MV-4-11 (cell line): ENCODE measurements at regions not wholly inside any gene's neighbourhood (a gene's known extent, or its start where the extent isn't known, plus 50 kb on each side); places are given as distances from the start of the nearest gene placed in this dataset.

ENCODE experiments used
- DNase-seq: peaks from one replicate; lab custom pipeline; 2025; lab: John Stamatoyannopoulos, UW

DNA sequence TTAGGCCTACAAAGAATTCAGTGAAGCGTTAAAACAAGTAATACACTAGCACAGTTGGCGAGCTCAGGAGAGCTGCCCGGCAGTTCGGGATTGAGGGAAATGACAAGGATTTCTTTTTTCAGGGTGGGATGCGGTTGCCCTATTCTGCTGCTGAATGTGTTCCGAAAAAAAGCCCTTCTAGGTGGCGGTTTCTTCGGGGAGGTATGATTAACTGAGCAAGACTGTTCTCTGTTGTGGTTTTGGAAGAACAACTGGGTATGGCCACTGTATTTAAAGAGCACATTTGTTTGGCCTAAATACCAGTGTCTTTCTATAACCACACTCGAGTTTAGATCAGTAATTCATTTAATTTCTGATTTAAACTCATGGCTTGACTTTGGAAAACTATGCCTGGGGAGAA lies 459.7 kb upstream of the FAT1 start:
- no peak for DNase-seq

DNA sequence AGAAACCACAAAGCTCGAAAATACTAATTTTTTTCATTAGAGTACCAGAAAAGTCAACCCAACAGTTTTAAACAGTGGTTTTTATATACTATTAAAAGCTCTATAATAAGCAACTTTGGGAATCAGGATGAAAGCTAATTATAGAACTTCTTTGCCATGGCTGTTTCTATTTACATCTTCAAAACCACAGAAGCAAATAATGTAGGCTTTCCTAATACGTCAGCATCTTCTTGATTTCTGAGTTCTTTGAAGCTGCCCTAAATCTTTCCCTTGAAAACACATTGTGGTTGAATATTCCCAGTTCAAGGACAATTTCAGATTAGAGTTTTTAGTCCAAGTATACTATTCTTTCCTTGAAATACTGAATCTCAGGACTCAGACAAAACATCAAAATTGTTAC lies 460.2 kb upstream of the FAT1 start:
- DNase-seq, result no peak

DNA sequence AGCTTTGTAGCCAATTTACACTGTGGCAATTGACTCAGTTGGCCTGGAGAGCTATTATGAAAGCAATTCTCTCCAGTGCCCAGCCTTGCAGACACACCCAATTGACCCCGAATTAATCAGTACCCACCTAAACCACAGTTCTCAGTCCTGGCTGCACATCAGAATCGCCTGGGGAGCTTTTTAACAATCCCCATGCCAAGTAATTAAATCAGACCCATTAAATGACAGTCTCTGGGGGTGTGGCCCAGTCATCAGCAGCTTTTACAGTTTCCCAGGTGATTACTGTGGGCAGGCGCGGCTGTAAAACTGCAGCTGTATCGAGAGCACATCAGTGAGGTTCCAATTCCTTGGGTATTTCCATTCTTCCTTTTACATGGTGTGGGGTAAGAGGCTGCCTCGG lies 460.9 kb upstream of the FAT1 start:
- DNase-seq, result no peak

DNA sequence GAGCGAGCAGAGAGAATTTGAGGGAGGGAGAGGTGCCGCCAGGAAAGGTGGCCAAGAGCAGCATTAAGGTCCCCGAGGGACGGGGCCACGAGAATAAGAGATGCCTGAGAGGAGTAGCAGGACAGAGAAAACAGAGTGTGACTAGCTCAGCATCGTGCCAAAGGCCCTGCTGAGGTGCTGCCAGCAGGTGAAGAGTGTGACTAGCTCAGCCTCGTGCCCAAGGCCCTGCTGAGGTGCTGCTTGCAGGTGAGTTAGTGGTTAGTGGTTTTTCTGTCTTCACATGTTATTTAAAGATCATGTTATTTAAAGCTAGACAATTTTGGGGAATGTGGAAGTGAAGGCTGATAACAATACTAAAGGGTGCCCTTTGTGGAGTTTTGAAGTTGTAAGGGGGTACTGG lies 464.5 kb upstream of the FAT1 start:
- DNase-seq, result no peak

DNA sequence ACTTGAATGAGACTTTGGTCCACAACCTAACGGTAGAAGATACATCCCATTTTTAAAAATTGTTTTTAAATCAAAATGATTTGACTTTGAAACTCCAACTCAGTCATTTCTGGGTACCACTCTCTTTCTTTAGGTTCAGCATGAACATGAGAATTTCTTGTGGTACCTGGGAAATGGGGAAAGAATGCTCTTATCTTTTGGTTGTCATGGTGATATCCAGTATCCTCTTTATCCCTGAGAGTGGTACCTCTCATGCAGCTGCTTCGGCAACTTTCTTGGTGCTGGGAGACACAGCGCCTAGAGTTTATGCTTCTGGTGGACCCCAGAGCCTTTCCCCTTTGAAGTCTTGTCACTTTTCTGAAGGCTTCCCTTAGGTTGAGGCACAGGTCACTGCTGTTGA lies 465.1 kb upstream of the FAT1 start:
- DNase-seq, result no peak

DNA sequence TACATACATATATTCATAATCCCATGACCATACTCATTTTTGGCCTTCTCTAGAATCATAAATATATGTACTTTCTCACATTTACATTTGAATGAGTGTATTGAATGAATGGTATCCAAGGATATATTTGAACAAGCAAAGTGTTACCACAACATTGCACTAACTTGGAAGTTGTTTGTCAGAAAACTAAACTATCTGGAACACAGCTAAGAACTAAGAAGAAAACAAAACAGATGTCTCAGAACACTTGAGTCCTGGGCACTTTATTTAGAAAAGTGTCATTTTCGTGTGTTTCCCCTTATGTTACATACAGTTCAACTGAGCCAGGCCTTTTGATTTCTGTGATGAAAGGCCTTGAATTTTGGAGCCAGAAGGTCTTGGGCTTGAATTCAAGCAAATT lies 466.7 kb upstream of the FAT1 start:
- no peak for DNase-seq

DNA sequence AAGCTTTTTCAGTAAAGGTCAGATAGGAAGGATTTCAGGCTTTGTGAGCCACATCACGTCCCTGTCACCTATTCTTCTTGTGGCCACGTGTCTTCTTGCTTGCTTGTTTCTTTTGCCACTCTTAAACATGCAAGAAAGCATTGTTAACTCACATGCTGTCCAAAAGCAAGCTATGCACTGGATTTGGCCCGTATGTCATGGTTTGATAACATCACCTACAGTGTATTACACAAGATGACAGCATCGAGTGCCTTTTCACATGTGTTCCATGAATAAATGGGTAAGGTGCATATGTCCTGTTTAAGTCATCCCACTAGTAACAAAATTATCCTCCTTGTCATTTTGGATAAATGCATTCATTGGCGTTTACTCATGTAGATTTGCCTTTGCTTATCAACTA lies 468.0 kb upstream of the FAT1 start:
- no peak for DNase-seq

DNA sequence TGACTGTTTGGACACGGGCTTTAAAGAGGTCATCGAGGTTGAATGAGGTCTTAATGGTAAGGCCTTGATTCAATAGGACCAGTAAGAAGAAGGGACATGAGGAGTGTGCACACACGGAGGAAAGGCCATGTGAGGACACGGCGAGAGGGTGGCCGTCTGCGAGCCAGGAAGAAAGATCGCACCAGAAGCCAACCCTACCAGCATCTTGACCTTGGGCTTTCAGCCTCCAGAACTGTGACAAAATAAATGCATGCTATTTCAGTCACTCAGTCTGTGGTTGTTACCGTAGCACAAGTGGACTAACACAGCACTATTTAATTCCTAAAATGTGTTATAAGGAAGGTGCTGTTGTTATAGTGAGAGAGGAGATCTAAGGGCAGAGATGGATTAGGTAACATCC lies 468.6 kb upstream of the FAT1 start:
- no peak for DNase-seq

DNA sequence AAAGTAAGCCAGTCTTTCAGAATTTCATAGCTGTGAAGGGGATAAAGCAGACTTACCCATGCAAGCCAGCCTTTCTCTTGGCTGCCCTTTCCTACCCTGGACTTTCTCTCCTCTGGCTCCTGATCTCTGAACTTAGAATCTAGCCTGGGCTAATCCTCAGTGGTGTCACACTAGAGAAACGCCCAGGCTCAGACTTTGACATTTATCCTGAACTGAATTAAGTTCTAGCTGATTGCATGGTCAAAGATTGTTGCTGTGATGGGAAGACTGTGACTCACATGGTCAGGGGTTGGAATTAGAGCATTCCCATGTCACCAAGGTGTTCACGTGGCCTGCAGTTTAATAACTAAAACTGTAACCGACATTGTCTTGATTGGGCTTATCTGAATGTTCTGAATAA lies 469.5 kb upstream of the FAT1 start:
- DNase-seq, result no peak

DNA sequence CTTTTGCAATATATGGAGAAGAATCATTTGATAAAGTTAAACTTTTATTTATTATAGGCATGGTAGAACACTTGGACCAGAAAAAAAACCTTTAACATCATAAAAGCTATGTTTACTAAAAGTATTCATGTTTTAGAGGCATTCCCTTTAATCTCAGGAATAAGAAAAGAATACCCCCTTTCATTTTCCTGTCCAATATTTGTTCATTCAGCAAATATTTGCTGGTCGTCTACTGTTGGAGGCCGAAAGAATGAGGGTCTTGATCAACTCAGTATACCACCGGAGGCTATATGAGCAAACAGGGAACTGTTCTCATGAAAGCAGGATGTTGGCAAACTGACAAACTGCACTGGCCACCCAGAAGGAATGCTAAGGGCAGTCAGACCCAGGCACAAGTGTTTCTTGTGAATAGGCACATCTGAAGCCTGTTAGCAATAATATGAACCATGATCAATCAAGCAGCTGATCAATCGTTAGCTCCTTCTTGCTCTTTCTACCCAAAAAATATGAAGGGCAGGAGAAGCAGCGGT lies 480.8 kb upstream of the FAT1 start:
- DNase-seq, result no peak

DNA sequence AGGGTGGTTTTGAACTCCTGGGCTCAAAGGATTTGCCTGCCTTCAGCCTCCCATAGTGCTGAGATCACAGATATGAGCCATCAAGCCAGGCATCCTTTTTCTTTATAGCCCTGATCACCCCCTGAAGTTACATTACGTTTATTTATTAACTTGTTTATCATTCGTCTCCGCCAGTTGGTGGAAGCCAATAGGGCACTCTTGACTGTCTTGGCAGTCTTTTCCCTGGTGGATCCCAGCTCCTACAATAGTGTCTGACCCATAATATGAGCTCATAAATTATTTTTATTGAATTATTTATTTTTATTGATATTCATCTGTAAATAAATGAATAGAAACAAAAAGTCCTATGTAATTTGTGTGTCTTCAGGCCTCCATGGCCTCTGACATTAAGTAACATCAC lies 484.3 kb upstream of the FAT1 start:
- DNase-seq, result no peak

DNA sequence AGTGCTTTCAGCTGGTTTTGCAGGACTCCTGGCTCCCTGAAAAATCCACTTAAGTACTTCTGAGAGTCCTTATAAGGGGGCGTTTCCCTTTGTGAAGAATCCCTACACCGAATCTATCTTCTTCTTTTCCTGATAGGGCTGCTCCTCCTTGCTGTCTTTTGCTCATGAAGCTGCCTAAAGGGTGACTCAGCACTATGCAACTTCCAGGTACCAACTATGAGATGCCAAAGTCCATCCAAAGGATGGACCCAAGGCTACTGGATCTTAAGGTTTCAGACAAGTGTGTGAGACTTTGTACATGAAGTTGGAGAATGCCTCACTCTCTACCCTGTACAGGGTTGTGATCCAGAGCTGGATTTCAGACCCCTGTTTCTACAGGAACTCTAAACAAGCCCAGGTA lies 485.0 kb upstream of the FAT1 start:
- DNase-seq, result no peak

DNA sequence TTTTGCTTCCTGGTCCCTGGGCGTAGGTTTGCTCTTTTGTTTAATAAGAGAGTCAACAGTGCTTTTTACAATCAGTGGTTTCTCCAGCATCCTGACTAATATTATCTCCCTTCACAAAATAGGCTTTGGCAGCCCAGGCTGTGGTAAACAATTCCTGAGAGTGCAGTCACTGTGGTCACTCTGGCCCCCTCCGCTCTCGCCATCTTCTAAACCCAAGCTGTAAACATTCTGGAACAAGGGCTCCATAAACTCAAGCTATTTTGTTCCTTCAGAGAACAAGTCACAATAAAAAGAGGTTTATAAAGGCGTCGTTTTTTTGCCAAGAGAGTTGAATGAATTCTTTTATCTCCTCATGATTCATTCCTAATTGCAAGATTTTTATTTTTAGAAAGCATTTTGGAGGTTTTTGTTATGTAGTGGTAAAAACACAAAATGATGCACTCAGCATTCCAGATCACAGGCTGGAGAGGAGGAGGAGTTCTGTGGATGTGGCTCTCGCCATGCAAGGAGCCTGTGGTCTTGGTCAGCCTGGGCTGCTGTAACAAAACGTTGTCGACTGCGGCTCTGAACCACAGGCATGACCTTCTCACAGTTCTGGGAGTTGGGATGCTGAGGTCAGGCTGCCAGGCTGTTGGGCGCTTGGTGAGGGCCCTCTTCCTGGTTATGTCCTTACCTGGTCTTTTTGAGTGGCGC lies 486.4 kb upstream of the FAT1 start:
- no peak for DNase-seq

DNA sequence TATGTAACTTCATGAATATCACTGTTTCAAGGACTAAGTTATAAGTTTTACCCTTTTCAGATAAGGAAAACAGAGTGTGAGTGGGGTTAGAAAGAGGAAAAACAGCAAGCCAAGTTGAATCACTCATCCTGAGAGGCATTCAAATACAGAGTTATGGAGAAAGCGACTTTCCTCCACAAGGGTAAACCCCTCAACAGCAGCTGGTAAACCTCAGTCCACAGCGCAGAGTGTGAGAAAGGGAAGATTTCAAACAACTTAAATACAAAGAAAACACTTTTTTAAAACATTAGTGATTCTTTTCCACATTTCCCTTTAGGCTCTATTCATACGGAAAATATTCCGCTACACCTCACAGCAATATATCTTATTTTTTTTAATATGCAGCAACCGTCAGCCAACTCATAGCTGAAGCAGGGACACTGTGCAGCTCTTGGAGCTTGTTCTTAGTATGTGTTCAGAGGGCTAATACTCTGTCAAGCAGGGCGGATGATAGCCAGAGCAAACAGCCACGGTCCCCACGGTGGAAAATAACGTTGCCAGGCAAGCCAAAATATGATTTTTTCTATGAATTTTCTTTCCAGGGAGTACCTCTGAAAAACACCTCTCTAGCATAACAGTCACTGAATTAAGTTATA lies 488.9 kb upstream of the FAT1 start:
- DNase-seq, result no peak

DNA sequence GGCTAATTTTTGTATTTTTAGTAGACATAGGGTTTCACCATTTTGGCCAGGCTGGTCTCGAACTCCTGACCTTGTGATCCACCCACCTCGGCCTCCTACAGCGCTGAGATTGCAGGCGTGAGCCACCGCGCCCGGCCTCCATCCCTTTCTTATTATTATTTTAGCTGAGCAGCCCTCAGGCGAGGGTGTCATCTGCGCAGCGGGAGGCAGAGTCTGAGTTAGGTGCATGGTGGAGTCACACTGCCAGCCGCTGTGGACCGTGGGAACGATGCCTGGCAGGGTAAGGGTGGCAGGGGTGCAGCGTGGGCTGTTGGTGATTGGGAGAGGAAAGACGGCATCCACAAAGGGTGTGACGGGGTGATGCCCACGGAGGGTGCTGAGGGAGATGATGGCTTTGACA lies 491.8 kb upstream of the FAT1 start:
- no peak for DNase-seq

DNA sequence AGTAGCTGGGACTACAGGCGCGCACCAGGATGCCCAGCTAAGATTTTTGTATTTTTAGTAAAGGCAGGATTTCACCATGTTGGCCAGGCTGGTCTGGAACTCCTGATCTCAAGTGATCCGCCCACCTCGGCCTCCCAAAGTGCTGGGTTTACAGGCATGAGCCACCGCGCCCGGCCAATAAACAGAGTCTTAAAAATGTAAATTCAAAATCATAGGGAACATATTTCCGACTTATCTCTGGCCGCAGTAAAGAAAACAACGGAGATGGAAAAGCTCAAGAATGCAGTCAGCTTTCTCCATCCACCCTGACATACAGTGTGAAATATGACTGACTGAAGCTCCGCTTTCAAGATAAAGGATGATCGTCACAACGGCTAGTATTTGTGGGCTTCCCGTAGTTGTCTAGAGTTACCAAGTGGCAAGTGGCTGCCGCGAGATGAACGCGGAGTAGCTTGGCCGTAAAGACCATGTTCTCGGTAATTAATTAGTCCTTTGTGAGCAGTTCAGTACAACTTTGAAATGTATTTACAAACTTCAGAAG lies 495.1 kb upstream of the FAT1 start:
- no peak for DNase-seq

DNA sequence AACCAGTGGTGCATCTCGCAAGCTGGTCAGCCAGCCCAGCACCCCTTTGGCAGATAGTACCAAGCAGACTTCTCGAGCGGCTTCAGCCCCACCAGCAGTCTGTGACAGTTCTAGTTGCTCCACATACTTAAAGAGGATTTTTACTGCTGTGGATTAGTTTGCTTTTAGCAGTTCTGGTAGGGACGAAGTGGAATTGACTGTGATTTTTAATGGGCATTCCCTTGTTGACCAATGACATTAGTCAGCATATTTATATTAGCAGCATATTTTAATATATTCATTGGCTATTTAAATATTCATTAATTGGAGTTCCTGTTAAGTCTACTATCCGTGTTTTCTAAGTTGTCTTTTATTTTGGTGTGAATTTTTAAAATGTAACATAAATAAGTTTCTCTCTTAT lies 500.9 kb upstream of the FAT1 start:
- DNase-seq, result no peak

DNA sequence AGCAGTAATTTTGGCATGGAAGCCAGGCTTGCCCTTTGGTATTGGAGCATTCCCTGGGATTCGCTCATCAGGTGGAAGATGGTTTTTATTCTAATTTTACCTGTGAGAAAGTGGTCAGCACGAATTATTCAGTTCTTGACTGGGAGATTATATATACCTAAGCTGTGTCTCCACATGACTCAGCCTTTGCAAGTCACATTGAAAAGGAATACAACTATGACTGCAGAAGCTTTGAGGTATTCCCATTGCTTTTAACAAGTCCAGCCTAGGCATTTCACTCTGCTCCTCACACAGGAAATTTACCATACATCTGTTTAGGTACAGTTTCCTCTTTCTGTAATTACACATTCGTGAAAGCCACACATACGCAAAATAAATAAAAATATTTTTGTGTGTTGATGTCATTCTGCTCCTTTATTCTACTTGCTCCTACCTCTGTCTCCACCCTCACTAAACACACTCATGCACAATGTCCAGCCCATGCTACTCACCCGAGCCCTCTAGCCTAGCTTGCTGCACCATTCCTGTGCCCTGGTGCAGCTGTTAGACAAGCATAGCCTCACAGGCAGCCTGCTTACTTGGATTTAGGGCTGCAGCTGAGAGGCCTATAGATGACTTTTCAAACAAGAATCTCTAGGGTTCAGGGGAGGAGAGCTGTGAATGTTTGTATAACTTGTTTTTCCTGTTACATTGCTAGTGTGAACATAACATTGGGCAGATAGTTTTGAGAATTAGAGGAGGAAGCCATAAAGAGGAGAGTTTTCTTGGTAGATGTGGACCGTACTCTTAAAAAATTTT lies 504.4 kb upstream of the FAT1 start:
- no peak for DNase-seq

DNA sequence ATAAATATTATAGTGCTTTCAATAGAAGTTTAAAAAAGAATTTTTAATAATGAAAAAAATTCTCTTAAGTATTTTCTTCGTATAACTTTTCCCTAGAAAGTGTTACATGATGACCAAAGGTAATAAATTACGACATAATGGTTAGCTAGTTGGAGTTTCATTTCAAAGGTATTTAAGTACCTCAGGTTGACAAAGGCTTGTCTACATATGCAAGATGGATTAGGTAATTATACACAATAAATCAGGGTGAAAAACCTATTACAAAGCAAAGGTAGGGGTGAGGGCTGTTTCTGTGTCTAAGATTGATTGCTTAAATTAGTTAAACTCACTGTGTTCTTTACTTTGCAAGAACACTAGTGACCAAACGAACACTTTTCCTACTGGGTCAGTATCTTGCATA lies 508.5 kb upstream of the FAT1 start:
- DNase-seq, result no peak

DNA sequence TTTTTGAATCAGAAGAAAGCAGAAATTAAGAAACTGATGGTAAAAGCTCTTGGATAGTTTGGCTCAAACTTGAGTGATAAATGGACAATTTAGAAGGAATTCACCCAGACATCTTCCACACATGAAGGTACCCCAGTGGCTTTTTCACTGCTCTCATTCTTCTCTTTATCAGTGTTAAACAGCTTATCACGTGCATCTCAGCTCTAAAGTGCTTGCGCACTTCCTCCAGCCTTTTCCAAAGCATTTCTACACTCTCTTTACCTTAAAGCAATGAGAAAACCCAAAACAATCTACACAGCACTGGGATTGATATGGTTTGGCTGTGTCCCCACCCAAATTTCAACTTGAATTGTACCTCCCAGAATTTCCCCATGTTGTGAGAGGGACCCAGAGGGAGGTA lies 509.1 kb upstream of the FAT1 start:
- DNase-seq, result no peak

DNA sequence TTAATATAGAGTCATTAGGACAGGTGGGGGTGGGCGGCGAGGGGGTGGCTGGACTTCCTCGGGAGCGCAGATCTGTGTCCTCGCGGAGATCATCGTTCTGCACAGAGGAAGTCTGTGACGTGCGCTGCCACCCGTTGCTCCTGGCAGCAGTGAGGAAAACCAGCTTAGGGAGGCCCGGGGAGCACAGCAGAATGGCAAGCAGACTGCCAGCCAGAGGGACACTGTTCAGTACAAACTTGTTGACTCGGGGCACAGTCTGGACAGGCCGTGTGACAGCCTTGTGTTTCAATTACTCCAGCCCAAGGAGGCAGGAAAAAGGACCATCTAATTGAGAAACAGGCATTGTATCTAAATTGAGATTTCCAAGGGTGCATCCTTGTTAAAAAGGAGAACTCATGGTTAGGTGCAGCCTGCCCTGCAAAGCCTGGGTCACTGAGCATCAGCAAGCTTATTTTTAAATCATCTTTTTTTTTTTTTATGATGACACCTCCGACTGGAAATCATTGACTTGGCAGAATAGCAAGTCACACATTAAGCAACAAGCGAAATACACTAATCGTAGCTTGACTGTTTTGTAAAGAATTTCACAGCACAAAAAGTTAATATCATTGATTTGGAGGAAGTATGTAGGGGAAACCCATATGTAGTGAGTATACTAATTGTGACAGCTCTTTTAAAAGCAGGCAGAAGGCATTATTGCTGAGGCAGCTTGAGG lies 512.0 kb upstream of the FAT1 start:
- no peak for DNase-seq

DNA sequence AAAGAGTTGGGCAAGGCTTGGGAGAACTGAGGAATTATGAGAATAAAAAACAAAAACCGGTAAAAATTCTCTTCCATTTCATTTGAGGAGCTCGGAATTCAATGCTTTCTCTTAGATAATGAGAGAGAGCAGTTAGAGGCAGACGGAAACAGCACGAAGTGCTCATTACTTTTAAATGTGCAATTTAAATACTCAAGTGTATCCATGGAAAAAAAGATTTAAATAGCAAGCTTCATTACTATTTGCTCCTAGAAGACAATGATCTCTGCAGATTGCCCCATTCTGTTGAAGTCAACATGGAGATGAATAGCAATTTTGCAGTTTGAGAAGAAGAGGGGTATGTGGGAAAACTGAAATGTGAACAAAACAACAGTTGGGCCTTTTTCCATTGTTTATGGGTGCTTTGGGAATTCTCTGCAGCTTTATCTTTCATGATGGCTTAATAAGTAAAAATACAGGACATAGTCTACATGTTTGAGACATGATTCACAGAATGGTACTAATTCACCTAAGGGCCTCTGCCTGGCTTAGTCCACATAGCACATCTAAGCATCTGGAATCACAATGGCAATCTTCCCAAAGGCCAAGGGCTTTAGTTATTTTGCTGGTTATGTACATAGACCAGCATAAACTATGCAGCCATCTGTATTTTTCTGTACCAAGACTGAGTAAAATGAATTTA lies 512.7 kb upstream of the FAT1 start:
- DNase-seq, result no peak
